Prostate gland (tissue), 2 donors: ENCODE measurements at regions not wholly inside any gene's neighbourhood (a gene's known extent, or its start where the extent isn't known, plus 50 kb on each side); places are given as distances from the start of the nearest gene placed in this dataset.

ENCODE experiments used
- POLR2A ChIP-seq: fragments of 450-650 bp; IDR thresholded peaks from one replicate; pipeline ENCODE4 v1.6.1; 2016; ENCODE audit warnings: antibody characterized with exemption, mild to moderate bottlenecking
- POLR2AphosphoS5 ChIP-seq: sonication (generic); formaldehyde crosslinking; IDR thresholded peaks from one replicate; pipeline ENCODE4 v1.6.1; 2017; ENCODE audit warnings: antibody characterized with exemption
- TF ChIP-seq, protein P1 (sequence below), 4 experiments: fragments of 200-600 bp in 2 of 4; fragments of 450-650 bp in 2 of 4; sonication (generic) in 2 of 4; IDR thresholded peaks; 1 replicate in 3 of 4; 2 replicates in 1 of 4; pipeline ENCODE4 v1.5.1; 2016 to 2019; ENCODE audit warnings: antibody characterized with exemption in 4 of 4, mild to moderate bottlenecking in 2 of 4, moderate library complexity in 2 of 4

- TF ChIP-seq POLR2A (no peak), POLR2AphosphoS5 (no peak)
- TF ChIP-seq, protein P1, sequence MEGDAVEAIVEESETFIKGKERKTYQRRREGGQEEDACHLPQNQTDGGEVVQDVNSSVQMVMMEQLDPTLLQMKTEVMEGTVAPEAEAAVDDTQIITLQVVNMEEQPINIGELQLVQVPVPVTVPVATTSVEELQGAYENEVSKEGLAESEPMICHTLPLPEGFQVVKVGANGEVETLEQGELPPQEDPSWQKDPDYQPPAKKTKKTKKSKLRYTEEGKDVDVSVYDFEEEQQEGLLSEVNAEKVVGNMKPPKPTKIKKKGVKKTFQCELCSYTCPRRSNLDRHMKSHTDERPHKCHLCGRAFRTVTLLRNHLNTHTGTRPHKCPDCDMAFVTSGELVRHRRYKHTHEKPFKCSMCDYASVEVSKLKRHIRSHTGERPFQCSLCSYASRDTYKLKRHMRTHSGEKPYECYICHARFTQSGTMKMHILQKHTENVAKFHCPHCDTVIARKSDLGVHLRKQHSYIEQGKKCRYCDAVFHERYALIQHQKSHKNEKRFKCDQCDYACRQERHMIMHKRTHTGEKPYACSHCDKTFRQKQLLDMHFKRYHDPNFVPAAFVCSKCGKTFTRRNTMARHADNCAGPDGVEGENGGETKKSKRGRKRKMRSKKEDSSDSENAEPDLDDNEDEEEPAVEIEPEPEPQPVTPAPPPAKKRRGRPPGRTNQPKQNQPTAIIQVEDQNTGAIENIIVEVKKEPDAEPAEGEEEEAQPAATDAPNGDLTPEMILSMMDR (IDR thresholded peaks at IDR 0.05): no peak
These were observed 245.1 kb upstream of the RSPO3 start for GRCh38 chr6:126873351-126873750.
